T-helper 2 cell (primary cell): ENCODE measurements at regions not wholly inside any gene's neighbourhood (a gene's known extent, or its start where the extent isn't known, plus 50 kb on each side); places are given as distances from the start of the nearest gene placed in this dataset.
"Not testable (repeated sequence)": the region's sequence is repeated elsewhere in the genome, so short reads cannot be mapped to it uniquely, and the experiment has no call there.

Experiments
- DNase-seq, 5 experiments: peaks; one replicate each; pipeline versions ENCODE4 v3.0.0 to v3.0.0-alpha.2; 2012 to 2022

- DNase-seq, result no peak
These were observed 845.6 kb upstream of the CDH6 start for GRCh38 chr5:30347858-30348257.

DNA sequence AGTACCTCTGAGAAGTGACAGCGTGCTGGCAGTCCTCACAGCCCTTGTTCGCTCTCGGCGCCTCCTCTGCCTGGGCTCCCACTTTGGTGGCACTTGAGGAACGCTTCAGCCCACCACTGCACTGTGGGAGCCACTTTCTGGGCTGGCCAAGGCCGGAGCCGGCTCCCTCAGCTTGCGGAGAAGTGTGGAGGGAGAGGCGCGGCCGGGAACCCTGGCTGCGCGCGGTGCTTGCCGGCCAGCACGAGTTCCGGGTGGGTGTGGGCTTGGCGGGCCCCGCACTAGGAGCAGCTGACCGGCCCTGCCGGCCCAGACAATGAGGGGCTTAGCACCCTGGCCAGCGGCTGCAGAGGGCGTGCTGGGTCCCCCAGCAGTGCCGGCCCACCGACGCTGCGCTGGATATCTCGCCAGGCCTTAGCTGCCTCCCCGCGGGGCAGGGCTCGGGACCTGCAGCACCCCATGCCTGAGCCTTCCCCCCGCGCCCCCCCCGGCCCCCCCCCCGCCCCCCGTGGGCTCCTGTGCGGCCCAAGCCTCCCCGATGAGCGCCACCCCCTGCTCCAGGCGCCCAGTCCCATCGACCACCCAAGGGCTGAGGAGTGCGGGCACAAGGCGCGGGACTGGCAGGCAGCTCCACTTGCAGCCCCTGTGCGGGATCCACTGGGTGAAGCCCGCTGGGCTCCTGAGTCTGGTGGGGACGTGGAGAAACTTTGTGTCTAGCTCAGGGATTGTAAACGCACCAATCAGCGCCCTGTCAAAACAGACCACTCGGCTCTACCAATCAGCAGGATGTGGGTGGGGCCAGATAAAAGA, 847.7 kb upstream of the CDH6 start:
- DNase-seq, result not testable (repeated sequence)

- no peak for DNase-seq
These were observed 849.8 kb upstream of the CDH6 start for GRCh38 chr5:30343707-30344106.

DNA sequence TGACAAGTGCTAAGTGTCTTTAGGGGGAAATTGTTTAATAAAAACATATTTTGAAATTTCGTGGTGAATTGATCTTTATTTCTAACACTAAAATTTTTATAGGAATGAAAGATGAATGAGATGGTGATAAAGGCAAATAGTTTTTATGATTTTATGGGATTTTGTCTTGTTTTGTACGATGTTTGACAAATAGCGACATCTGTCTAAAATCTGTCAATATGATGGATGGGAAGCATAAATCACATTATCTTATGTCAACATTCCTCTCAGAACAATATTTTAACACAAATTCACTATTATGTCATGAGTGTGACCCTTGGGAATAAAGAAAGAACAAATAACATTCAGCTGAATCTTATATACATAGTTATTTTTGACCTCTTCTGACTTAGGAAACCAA, 852.0 kb upstream of the CDH6 start:
- no peak for DNase-seq

- no peak for DNase-seq
These were observed 856.4 kb upstream of the CDH6 start for GRCh38 chr5:30337084-30337573.

- DNase-seq, result no peak
These were observed 862.0 kb upstream of the CDH6 start for GRCh38 chr5:30331534-30331933.

- DNase-seq, result no peak
These were observed 867.7 kb upstream of the CDH6 start for GRCh38 chr5:30325795-30326194.

DNA sequence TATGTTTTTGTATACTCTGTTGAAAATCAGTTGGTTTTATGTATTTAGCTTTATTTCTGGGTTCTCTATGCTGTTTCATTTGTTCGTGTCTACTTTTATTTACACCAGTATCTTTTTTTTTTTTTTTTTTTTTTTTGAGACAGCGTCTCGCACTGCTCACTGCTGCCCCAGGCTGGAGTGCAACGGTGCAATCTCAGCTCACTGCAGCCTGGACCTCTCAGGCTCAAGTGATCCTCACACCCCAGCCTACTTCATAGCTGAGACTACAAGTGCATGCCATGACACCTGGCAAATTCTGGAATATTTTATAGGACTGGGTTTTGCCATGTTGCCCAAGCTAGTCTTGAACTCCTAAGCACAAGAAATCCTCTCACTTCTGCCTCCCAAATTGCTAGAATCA, 869.4 kb upstream of the CDH6 start:
- no peak for DNase-seq

- no peak for DNase-seq
These were observed 905.6 kb upstream of the CDH6 start for GRCh38 chr5:30287890-30288289.

DNA sequence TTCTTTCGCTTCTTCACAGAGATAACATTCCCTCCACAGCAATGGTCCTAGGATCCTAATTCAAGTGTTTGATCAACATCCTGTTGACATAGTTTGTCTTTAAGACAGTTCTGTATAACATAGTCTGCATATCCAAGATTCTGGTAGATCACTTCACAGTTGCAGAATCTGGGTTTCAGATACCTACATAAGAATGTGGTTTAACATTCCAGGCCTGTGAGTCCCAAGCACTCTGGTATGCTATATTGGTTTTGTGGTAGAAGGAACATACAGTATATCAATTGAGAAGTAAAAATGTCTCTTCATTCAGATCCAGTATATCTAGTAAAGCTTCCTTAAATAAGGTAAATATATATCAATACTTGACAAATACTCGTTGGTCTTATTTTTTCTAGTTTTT, 914.2 kb upstream of the CDH6 start:
- DNase-seq, result no peak

- DNase-seq, result no peak
These were observed 926.5 kb upstream of the CDH6 start for GRCh38 chr5:30267026-30267425.

GRCh38 chr5:30239331-30240022, 954.0 kb upstream of the CDH6 start:
- no peak for DNase-seq

DNA sequence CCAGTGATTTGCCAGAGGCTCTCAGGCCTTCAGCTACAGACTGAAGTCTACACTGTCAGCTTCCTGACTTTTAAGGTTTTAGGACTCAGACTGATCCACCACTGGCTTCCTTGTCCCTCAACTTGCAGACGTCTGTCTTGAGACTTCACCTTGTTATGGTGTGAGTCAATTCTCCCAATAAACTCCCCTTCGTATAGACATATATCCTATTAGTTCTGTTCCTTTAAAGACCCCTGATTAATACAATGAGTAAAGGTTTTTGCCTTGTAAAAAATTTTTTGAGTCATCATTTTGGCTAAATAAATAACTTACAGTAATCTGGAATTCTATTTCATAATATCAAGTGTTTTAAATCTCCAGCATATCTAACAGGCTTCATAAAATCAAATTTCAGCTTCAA, 956.3 kb upstream of the CDH6 start:
- no peak for DNase-seq

DNA sequence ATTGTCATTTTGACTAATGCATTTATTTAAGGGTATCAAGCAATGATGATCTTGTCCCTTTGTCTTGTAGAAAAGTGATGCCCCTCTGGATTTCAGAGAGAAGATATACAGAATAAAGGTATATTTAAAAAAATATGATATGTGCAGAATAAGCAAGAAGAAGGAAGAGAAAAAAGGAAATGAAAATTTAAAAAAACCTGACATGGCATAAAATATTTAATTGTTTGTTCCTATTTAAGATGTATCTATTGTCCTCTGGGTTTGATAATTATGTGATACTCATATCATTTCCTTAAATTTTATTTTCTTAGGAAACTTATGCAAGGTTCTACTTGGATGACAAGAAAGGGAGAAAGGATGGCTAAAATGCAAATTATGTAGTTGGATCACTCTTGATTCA, 983.7 kb upstream of the CDH6 start:
- DNase-seq, result no peak

DNA sequence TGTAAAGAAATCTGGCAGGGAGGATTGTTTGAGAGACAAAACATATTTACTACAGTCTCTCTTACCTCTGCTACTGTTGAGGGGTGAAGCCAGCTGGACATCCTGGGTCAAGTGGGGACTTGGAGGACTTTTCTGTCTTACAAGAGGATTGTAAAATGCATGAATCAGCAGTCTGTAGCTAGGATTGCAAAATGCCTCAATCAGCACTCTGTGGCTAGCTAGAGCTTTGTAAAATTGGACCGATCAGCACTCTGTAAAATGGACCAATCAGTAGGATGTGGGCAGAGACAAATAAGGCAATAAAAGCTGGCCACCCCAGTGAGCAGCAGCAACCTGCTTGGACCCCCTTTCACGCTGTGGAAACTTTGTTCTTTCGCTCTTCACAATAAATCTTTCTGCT, 995.8 kb upstream of the CDH6 start:
- no peak for DNase-seq

DNA sequence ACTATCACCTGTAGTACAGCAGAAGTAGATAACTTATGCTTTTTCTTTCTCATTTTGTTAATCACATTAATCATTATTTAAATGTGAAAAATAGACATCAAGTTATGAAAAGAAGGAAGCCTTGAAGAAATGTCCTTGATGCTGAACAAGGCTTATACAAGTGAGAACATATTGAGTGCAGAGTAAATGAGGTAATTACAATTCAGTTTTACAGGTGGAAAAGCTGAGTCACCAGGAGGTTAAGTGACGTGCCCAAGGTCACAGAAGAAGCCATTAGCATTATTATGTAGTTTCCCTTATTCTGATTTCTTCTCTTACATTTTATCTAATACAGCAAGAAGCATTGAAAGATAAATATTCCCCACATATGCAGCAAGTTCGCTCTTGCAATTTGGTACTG, 998.5 kb upstream of the CDH6 start:
- no peak for DNase-seq

- no peak for DNase-seq
These were observed 998.9 kb upstream of the CDH6 start for GRCh38 chr5:30194595-30194994.

DNA sequence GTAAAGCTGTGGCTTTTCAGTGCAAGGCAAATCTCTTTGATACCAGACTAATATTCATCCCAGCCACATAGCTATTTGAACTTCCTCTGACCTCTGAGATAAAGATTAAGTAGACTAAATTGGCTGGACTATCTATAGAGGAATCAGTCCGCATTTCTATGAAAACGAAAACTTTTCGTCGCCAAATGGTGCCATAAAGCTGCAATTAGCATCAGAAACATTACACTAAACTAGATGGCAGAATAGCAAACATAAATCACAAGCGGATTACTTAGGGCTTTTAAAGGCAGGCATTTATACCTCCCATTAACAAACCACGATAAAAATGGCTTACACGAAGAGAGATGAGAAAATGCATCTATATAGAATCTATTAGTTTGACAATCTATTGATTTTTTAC, 1009.7 kb upstream of the CDH6 start:
- DNase-seq, result no peak

GRCh38 chr5:30156156-30156555, 1037.3 kb upstream of the CDH6 start:
- DNase-seq, result no peak

GRCh38 chr5:30152431-30152830, 1041.1 kb upstream of the CDH6 start:
- DNase-seq, result no peak

DNA sequence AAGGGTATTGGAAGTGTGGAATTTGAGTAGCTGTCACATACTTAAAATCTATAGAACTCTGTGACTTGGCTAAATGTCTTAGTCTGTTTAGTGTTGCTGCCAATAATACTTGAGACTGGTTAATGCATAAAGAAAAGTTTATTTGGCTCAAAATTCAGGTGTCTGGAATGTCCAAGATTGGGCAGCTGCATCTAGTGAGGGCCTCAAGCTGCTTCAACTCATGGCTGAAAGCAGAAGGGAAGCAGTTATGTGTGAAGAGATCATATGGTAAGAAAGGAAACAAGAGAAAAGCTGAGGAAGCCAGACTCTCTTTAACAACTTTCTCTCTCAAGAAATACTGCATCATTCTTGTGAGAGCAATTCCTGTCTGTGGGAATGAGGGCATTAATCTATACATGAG, 1043.3 kb upstream of the CDH6 start:
- no peak for DNase-seq

- DNase-seq, result no peak
These were observed 1044.0 kb upstream of the CDH6 start for GRCh38 chr5:30149526-30149925.

DNA sequence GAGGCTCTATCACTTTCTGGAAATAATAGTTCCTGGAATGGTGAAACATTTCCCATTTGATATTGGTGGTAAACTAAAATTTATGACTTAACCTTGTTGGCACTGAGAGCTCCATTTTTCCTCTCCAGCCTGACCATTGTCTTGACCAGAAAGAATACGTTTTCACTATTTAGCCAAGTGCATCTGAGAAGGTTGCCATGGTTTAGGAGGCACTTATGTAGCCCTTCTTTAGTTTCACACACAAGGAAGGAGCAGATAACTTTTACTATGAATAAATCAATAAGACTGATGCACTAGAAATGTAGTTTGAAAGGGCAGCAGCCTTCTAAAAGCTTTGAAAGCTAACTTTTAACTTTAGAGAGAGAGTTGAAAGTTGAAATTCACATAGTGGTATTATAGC, 1045.5 kb upstream of the CDH6 start:
- no peak for DNase-seq

DNA sequence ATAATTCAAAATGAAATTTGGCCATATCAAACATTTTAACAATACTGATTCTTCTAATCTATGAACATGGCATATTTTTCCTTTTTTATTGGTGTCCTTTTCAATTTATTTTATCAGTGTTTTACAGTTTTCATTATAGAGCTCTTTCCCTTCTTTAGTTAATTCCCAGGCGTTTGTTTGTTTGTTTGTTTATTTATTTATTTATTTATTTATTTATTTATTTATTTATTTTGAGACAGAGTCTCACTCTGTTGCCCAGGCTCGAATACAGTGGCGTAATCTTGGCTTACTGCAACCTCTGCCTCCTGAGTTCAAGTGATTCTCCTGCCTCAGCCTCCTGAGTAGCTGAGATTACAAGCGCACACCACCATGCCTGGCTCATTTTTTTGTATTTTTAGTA, 1049.4 kb upstream of the CDH6 start:
- not testable (repeated sequence) for DNase-seq
